Lower lobe of right lung (tissue), 2 donors: ENCODE measurements at regions not wholly inside any gene's neighbourhood (a gene's known extent, or its start where the extent isn't known, plus 50 kb on each side); places are given as distances from the start of the nearest gene placed in this dataset. TPM values are rescaled to one million over a fixed set of nuclear protein-coding genes. Genes with fewer than 3 reads are reported as not detected.

Source experiments
- ATAC-seq, 2 donors: fragments of 200-7000 bp; cut with Tn5 transposase; one replicate each; pipeline ENCODE4 v1.9.1; 2020 to 2022; ENCODE audit warnings: mild to moderate bottlenecking in 2 of 2, moderate library complexity in 2 of 2
- DNase-seq: peaks from one replicate; pipeline ENCODE4 v3.0.0-alpha.2; 2020
- H3K27ac ChIP-seq: fragments of 200-600 bp; one replicate; pipeline ENCODE4 v1.8.0; 2022
- H3K27me3 ChIP-seq: fragments of 200-600 bp; one replicate; pipeline ENCODE4 v1.8.0; 2022; ENCODE audit warnings: low read depth
- H3K36me3 ChIP-seq: fragments of 200-600 bp; one replicate; pipeline ENCODE4 v1.8.0; 2022; ENCODE audit warnings: mild to moderate bottlenecking
- H3K4me1 ChIP-seq: fragments of 200-600 bp; one replicate; pipeline ENCODE4 v1.8.0; 2022
- H3K4me3 ChIP-seq: fragments of 200-600 bp; one replicate; pipeline ENCODE4 v1.8.0; 2022; ENCODE audit warnings: mild to moderate bottlenecking
- H3K9me3 ChIP-seq: fragments of 200-600 bp; one replicate; pipeline ENCODE4 v1.8.0; 2022
- CTCF ChIP-seq: fragments of 200-600 bp; IDR thresholded peaks from one replicate; pipeline ENCODE4 v1.8.0; 2022; ENCODE audit warnings: antibody characterized with exemption, mild to moderate bottlenecking
- intact Hi-C: fragments of 100-400 bp; cut with DNase I; formaldehyde crosslinking; loops from one replicate; pipeline ENCODE4 v1.11.0; 2022
- microRNA-seq: library from miRNA; unstranded; fragments of <30 nt; microRNA quantifications from one replicate; pipeline ENCODE4 v1.2.0, GENCODE V29; 2020; ENCODE audit warnings: borderline number of aligned reads
- donor health status: DM: no; HTN: yes; CAD: no; lungs with severe emphysema.

- intact Hi-C loops = no loop called here
- Histone ChIP-seq H3K36me3 (no peaks in the 10 kb centered on the region), H3K27ac (no peak overlapping the region), H3K27me3 (no peaks in the 10 kb centered on the region), H3K4me3 (no peak overlapping the region), H3K9me3 (no peaks in the 10 kb centered on the region), H3K4me1 (no peaks in the 10 kb centered on the region)
- DNase-seq (no peak), ATAC-seq (no peak)
- TF ChIP-seq CTCF = no peak
Observed at GRCh38 chrX:108833993-108834392, 97.6 kb upstream of the IRS4 start.

GRCh38 chrX:108811891-108812290 is 75.5 kb upstream of the IRS4 start:
- Histone ChIP-seq H3K4me3 (no peak overlapping the region), H3K27ac (no peak overlapping the region), H3K4me1 (no peaks in the 10 kb centered on the region), H3K27me3 (no peaks in the 10 kb centered on the region), H3K9me3 (no peaks in the 10 kb centered on the region), H3K36me3 (no peaks in the 10 kb centered on the region)
- no peak for DNase-seq
- TF ChIP-seq CTCF = no peak
- intact Hi-C loops = no loop called here
- ATAC-seq = no peak

GRCh38 chrX:108795240-108795639 is 58.9 kb upstream of the IRS4 start:
- no peaks in the 10 kb centered on the region for H3K4me1 ChIP-seq
- no peak for DNase-seq
- no peak overlapping the region for H3K27ac ChIP-seq
- H3K36me3 ChIP-seq = no peaks in the 10 kb centered on the region
- H3K9me3 ChIP-seq = no peaks in the 10 kb centered on the region
- intact Hi-C loops = no loop called here
- no peak overlapping the region for H3K4me3 ChIP-seq
- ATAC-seq = no peak
- H3K27me3 ChIP-seq = no peaks in the 10 kb centered on the region
- no peak for TF ChIP-seq CTCF

Small RNAs in the stretch of these regions (microRNA-seq; reads per million reads assigned to microRNA genes)
- not detected for gene MIR6087
